Limb (tissue), 2 donors: ENCODE measurements at regions not wholly inside any gene's neighbourhood (a gene's known extent, or its start where the extent isn't known, plus 50 kb on each side); places are given as distances from the start of the nearest gene placed in this dataset.
A peak's percentile ranks its signal among the peaks of the same experiment; 100 is the strongest.
"Not testable (repeated sequence)": the region's sequence is repeated elsewhere in the genome, so short reads cannot be mapped to it uniquely, and the experiment has no call there.

ENCODE experiments used
- DNase-seq, 2 donors: peaks; one replicate each; pipeline ENCODE4 v3.0.0-alpha.2; 2016; ENCODE audit errors: extremely low spot score in 2 of 2

DNA sequence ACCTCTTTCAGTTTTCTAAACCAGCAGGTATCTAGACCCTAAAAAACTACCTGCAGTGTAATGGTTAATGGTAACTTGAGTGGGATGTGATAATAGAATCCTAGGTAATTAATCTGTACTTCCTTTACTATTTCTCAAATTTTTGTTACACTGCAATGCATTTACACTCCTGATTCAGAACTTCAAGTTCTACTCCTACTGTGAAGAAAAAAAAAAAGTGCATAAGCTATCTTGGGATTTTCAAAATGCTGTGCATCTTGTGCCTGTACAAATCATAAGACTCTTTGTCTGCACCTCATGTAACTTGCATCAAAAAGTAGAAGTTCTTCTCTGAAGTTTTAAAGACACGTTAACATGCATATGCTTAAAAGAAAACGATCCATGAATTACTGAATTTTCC, 554.1 kb downstream of the CETN3 start:
- no peak for DNase-seq

DNA sequence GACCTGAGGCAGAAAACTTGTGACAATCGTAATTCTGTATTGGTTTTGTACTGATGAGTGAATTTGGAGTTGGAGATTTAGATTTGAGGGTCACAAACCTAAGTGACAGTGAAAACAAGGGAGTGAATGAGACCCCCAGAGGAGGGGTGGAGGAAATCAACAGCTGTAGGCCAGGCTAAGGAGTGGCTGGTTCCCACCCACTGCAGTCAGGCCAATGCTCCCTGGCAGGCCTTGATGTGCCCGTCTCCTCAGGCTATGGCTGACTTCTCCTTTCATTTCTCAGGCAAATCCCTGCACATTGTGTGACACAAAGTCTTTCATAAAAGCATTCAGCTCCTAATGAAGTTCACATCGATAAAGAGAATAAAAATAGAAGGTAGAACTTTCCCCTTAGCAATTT, 557.6 kb downstream of the CETN3 start:
- DNase-seq, result no peak

DNA sequence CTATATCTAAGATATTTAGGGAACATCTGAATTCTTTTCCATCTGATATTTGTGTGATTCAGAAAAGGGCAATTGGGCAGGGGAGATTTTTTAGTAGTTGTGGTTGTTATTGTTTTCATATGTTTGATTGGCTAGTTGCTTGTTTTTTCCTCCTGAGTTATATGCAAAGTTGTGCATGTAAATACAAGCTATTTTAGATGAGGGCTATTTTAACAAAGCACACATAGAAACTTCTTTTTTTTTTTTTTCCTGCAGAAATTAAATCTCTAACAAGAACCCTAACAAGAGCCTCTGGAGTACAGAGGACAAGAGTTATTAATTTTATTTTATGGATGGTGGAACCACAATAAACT, 559.1 kb downstream of the CETN3 start:
- no peak for DNase-seq

DNA sequence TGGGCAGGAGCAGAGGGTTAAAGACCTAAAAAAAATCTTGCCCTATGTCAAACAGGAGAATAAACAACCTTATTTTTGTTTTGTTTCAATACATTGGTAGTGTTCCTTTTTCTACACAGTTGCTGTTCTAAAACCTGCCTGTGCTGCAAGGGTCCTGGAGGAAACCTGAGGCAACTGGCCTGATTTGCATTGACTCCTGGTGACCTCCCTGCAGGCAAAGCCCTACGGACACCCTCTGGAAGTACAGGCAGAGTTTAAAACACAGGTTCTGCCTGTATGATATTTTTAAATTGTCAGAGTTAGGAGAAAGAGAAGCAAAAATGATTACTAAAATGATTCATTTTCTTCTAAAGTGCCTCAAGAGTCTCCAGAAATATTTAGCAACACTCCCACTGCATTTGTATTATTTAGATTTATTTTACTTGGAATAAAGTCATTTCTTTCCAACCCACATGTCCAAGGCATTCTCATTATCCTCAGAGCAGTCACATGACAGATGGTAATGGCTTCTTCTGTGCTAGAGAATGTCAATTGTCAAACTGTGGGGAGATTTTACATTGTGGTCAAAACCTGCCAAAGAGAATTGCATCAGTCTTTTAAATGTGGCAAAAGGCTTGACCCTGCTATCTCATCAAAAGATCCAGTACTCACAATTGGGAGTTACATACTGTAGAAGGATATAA, 559.6 kb downstream of the CETN3 start:
- DNase-seq, result peak in 1 of 2 donors; percentile 18

DNA sequence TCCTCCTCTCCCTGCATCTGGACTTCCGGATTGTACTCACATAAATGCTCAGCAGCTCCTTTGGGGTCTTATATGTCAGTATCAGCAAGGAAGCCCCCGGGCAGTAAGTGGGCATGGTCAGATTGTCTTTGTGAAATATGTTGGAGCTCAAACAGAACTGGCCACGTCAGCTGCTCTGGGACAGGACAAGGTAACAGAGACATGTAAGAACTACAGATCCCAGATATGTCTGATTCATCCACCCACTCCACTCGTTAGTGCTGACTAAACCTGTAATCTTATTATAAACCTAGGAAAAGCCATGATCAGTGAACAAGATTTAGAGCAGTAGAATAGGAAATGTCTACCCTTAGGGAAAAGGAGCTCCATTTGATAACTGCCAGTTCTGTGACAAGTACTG, 561.8 kb downstream of the CETN3 start:
- no peak for DNase-seq

DNA sequence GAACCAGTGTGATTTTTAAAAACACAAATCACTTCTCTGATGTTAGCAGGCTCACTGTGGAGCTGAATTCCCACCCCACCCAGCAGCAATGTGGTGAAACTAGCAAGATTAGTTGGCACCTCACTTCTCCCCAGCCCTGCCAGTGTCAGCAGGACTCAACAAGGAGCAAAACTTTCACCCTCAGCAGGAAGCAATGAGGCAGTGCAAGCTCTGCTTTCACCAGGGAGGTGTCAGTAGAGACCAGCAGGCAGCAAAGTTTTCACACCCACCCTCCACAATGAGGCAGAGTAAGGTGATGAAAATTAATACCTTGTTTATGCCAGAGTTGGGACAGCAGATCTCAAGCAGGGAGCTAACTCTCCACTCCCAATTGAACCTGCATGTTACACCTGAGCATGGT, 565.0 kb downstream of the CETN3 start:
- DNase-seq, result no peak

DNA sequence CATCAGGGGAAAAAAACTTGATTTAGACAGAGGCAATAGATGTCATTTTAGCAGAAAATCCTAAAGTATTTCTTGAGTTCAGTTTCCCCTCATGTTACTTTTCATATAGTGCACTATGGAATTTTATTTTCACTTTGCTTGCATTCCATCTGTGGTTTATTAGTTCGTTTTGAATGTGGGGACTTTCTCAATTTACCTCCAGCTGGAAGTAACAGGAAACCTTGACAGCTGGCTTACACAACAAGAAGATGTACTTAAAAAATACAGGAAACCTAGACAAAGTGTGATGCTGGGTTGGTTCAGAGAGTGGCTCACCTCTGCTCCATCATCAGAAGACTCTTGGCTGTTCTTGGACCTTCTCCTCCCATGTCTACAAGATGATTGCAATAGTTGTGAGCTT, 567.0 kb downstream of the CETN3 start:
- DNase-seq, result no peak

DNA sequence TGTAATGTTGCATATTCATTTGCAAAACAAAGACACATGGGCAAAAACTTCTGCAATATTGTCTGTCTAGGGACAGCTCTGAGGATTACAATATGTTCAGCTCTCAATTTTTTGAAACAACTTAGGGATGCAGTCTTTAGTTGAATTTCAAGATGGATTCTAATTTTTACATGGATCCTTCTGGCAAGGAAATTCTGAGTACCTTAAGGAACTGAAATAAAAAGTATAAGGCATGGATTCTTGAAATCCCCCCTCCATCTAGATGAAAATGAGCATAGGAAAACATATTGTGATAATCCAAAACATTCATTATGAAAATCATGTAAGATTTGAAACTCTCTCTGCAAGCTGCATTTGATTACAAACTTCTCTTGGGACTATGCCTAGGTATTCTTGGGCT, 568.6 kb downstream of the CETN3 start:
- no peak for DNase-seq

DNA sequence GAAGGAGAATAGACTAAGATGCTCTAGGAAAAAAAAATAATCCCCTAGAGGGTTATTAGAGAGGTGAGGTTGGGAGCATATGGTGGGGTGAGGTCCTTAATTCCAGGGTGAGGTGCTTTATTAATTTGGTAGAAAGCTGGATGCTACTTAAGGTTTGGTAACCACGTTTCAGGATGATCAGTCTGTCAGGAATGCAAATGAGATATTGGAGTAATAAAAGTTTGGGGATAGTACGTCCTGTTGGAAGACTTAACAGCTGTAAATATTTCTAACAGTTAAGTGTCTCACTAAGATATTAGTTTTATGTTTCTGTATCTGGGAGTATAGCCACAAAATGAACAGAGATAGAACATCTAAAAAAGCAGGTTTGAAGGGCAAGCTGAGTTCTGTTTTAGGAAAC, 578.9 kb downstream of the CETN3 start:
- DNase-seq, result no peak

DNA sequence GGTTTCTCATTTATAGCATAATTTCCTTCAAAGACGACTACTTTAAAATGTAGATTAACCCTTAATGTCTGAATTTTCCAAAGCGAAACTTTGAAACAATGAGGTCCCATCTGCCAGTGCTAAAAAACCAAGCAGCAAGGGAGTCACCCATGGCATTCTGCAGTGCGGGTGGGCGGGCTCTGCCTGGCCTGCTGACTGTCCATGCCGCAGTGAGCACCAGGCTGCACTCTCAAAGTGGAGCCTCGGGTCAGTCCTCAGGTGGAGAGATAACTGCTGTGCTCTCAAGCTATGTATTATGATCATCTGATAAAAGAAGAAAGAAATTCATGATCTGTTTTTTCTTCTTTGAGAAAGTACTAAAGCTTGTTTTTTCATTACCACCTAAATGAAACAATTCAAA, 581.6 kb downstream of the CETN3 start:
- no peak for DNase-seq

DNA sequence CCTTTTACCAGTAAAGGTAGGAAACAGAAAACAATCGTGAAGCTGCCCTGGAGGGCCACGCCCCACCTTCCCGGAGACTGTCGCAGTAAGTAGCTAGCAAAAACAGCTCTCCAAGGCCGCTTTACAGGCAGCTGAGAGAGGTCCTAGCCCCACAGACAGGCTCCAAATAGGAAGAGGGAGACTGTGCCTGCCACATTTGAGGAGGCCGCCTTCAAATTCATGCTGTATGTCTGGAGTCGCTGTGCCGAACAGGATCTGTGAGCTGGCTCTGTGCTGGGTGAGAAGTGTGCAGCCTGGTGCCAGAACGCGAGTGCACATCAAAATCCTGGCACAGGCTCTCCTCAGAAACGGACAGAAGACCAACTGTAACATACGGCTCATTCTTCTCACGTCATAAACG, 582.2 kb downstream of the CETN3 start:
- DNase-seq, result peak; percentile 21 to 40

DNA sequence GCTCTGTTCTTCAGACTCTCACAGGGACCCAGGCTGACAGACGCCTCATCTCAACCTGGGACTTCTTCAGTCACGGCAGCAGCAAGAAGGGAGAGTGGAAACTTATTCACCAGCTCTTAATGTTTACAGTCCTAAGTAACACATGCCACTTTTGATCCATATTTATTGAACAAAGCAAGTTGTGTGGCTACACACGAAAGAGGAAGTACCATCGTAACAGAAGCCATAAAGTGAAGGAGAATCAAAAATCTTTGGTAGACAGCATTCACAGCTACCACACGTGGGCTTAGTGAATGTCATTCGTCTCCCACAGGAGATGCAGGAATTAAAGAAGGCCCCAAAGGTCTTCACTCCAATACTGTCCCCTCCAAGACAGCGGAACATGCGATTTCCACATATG, 582.6 kb downstream of the CETN3 start:
- DNase-seq, result no peak

DNA sequence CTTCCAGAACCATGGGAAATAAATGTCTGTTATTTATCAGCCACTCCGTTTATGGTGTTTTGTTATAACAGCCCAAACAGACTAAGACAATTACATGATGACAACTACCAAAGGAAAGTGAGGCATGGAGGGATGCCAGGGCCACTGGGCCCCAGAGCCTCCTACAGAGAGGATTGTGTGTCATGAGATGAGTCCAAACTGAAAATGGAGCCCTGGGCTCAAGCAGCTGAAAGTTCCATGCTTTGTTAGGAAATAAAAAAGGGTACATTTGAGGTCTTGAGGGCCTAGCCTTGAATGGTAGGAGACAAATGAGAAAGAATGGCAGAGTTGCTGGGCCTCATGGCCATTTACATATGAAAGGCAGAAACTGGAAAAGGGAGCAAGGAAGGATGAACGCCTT, 586.5 kb downstream of the CETN3 start:
- DNase-seq, result no peak

DNA sequence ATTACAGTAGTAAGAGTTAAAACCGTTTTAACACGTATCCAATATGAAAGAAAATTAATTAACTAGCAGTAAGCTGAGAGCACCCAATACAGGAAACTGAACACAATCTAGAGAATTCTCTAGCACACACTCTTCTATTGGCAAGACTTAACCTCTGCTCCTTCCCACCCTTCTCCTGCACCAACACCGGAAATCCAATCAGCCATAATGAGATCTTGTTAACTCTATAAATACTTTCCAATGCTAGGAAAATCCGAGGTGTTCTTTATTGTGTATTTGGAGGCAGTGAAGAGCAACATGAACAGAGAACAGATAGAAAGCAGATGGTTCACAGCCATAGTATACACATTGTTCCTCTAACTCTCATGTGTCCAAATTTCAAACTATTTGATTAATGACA, 591.7 kb downstream of the CETN3 start:
- no peak for DNase-seq

DNA sequence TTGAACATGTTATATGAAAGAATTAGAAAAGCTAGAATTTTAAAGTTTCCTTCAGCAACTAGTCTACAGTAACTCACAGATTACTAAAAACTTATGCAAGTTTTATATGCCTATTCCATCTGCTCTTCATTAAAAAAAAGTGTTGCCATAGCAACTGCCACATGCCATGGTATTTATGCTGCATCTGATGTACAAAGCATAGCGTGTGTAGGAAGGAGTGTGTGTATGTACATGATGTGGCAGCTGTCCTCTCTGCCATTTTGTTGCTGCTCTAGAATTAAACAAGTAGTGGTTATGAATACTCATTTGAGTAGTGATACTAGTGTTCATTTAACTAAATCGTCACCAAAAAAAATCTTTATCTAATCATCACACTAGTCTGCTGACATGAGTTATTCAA, 593.5 kb downstream of the CETN3 start:
- no peak for DNase-seq

DNA sequence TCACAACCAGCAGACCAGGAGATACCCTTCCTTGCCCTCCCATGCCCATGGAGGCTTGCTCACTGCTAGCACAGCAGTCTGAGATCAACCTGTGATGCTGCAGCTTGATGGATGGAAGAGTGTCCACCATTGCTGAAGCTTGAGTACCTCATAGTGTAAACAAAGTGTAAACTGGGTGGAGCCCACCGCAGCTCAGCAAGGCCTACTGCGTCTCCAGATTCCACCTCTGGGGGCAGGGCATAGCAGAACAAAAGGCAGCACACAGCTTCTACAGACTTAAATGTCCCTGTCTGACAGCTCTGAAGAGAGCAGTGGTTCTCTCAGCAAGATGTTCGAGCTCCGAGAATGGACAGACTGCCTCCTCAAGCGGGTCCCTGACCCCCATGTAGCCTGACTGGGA, 608.8 kb downstream of the CETN3 start:
- not testable (repeated sequence) for DNase-seq

DNA sequence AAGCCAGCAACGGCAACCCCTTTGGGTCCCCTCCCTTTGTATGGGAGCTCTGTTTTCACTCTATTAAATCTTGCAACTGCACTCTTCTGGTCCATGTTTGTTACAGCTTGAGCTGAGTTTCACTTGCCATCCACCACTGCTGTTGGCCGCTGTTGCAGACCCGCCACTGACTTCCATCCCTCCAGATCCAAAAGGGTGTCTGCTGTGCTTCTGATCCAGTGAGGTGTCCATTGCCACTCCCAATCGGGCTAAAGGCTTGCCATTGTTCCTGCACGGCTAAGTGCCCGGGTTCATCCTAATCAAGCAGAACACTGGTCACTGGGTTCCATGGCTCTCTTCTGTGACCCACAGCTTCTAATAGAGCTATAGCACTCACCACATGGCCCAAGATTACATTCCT, 615.1 kb downstream of the CETN3 start:
- not testable (repeated sequence) for DNase-seq

DNA sequence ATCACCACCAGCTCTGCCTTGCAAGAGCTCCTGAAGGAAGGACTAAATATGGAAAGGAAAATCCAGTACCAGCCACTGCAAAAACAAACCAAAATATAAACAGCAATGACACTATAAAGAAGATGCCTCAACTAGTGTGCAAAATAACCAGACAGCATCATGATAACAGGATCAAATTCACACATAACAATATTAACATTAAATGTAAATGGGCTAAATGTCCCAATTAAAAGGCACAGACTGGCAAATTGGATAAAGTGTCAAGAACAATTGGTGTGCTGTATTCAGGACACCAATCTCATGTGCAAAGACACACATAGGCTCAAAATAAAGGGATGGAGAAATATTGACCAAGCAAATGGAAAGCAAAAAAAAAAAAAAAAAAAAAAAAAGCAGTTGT, 629.8 kb downstream of the CETN3 start:
- DNase-seq, result not testable (repeated sequence)

DNA sequence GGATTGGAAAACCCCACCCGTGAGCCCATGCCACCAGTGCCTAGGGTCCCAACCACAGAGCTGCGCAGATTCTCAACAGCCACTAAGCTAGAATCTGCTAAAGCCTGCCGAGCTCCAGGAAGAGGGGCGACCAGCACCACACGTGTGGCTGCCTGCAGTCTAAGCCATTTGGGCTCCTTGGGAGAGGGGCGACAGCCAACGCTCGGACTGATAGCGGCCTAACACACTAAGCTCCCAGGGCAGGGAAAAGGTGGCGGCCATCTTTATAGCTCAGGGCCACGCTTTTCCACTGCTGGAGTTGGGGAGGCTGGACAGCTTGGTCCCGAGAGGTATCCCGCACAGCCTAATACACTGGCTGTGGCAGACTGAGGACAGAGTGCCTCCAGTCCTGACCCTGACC, 631.8 kb downstream of the CETN3 start:
- no peak for DNase-seq

DNA sequence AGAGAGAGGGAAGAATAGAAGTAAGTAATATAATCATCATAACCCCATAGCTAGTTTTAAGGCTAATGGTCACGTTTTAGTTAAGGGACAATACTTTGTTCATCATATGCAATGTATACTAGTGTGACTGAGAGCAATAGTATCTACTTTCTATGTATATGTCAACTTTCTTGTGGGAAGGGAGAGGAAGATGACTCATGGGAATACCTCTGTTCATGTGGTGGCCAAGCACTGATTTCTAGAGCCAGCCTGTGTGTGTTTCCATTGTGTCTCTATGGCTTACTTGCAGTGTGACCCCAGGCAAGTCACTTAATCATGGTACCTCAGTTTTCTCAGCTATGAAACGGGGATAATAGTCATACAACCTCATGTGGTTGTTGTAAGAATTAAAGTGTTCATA, 639.6 kb downstream of the CETN3 start:
- DNase-seq, result no peak

DNA sequence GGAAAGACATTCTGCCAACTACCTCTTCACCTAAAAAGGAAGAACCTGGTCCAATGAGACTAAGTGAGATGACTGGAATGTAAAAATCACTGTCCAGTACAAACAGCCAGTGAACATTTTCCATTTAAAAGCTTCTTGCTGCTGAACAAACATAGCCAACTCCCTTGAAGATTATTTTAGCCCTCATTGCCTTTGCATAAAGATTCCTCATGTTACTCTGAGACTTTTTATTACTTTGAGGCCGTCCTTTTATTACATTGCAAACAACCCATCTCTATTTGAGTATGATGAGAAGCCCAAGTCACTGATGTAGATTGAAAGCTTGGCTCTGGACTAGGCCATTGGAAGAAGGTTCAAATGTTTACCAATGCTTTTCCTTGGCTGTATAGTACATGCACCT, 649.8 kb downstream of the CETN3 start:
- DNase-seq, result peak in 1 of 2 donors; percentile 27

DNA sequence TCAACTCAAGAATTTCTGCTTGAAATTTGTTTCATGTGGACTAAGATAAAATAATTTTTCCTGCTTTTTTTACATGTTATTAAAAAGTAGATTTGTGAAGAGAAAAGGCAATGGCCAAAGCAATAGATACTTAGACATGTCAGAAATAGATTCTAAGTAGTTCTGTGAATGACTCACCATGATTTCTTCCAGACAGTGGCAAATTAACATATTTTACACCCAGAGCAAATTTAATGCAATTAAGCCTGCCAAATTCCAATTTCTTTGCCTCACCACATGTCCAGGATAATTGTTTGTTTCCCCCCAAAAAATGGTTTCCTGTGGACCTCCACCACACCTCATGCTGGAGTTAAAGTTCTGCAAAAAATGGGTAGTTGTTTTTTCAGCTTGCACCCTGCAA, 651.4 kb downstream of the CETN3 start:
- no peak for DNase-seq

DNA sequence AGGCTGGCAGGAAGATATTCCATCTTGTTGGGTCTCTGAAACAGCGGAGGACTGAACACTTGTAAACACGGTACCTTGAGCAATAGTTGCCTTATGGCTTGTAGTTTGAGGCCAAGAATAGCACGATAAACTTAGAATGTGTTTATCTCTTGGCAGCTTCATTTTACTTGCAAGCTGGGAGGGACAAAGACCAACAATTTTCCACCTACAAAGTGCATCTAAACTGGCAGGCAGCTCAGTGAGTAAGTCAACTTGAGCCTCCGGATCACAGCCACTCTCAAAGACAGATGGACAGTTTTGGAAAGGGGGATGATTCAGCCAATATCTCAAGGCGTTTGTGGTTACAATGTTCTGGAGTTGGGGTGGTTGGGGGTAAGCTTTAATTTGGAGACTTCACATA, 652.6 kb downstream of the CETN3 start:
- no peak for DNase-seq

DNA sequence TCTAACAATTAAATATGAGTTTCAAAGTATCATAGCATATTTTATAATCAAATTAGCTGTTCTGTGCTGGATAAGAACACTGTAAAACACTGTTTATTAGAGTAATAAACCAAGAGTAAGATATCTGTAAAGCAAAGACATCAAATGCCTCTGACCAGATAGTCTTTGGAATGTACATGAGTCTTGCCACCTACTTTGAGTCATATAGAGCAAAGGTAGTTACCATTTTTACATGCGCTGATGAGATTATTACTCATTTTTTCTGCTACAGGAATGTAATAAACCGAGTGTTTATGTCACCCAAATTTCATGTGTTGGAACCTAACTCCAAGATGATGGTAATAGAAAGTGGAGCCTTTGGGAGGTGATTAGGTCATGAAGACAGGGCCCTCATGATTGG, 654.5 kb downstream of the CETN3 start:
- DNase-seq, result no peak
